HFFc6 (cell line): ENCODE measurements at regions not wholly inside any gene's neighbourhood (a gene's known extent, or its start where the extent isn't known, plus 50 kb on each side); places are given as distances from the start of the nearest gene placed in this dataset.

Experiments
- DNase-seq: peaks from one replicate; pipeline ENCODE4 v3.0.0-alpha.2; 2018
- H3K27ac Mint-ChIP-seq: 2 replicates; pipeline ENCODE4 v1.8.0; 2020; ENCODE audit warnings: mild to moderate bottlenecking, mixed read lengths
- H3K27me3 Mint-ChIP-seq: 2 replicates; pipeline ENCODE4 v1.8.0; 2021; ENCODE audit warnings: mild to moderate bottlenecking, moderate library complexity, mixed read lengths; ENCODE audit not compliant: insufficient read depth
- H3K36me3 Mint-ChIP-seq: 2 replicates; pipeline ENCODE4 v1.8.0; 2021; ENCODE audit warnings: low read depth, mixed read lengths
- H3K4me1 Mint-ChIP-seq: 2 replicates; pipeline ENCODE4 v1.8.0; 2020; ENCODE audit warnings: low read depth, mixed read lengths
- H3K4me3 Mint-ChIP-seq: 2 replicates; pipeline ENCODE4 v1.8.0; 2020; ENCODE audit warnings: mild to moderate bottlenecking, moderate library complexity, mixed read lengths
- H3K9me3 Mint-ChIP-seq: 2 replicates; pipeline ENCODE4 v1.8.0; 2020; ENCODE audit warnings: mild to moderate bottlenecking, mixed read lengths
- CTCF ChIP-seq: fragments of 200-600 bp; sonication (generic); IDR thresholded peaks from 2 replicates; pipeline ENCODE4 v1.5.0; 2021; ENCODE audit warnings: antibody characterized with exemption, mild to moderate bottlenecking

GRCh38 chr21:43328958-43329691 is 97.8 kb downstream of the SIK1 start:
- H3K27ac Mint-ChIP-seq, result no peak overlapping the region

GRCh38 chr21:43328185-43328957 is 98.6 kb downstream of the SIK1 start:
- Mint-ChIP-seq H3K27ac (no peak overlapping the region), H3K9me3 (no peaks in the 10 kb centered on the region), H3K27me3 (peaks cover 18% of the 10 kb centered on the region), H3K4me1 (peaks cover 17% of the 10 kb centered on the region), H3K4me3 (no peak overlapping the region), H3K36me3 (no peaks in the 10 kb centered on the region)
- no peak for DNase-seq
- no peak for TF ChIP-seq CTCF

More at GRCh38 chr21:43328958-43329691, 97.8 kb downstream of the SIK1 start:
- H3K9me3 Mint-ChIP-seq, result no peaks in the 10 kb centered on the region
- DNase-seq, result no peak
- no peaks in the 10 kb centered on the region for H3K36me3 Mint-ChIP-seq
- no peak for TF ChIP-seq CTCF
- peaks cover 25% of the 10 kb centered on the region for H3K4me1 Mint-ChIP-seq
- H3K27me3 Mint-ChIP-seq, result peaks cover 21% of the 10 kb centered on the region
- H3K4me3 Mint-ChIP-seq, result no peak overlapping the region

GRCh38 chr21:43325968-43326715 is 100.8 kb downstream of the SIK1 start:
- Mint-ChIP-seq H3K27me3 (peaks cover 21% of the 10 kb centered on the region), H3K4me3 (no peak overlapping the region), H3K36me3 (no peaks in the 10 kb centered on the region), H3K4me1 (no peaks in the 10 kb centered on the region; the same call in 1 of the 2 replicates), H3K9me3 (no peaks in the 10 kb centered on the region), H3K27ac (no peak overlapping the region)
- no peak for TF ChIP-seq CTCF
- no peak for DNase-seq

- Mint-ChIP-seq H3K4me1 (peaks cover 3% of the 10 kb centered on the region), H3K9me3 (no peaks in the 10 kb centered on the region), H3K27ac (no peak overlapping the region), H3K36me3 (no peaks in the 10 kb centered on the region), H3K4me3 (no peak overlapping the region), H3K27me3 (peaks cover 20% of the 10 kb centered on the region)
- TF ChIP-seq CTCF, result no peak
- no peak for DNase-seq
Measured at GRCh38 chr21:43325036-43325435, 101.9 kb downstream of the SIK1 start.

- DNase-seq, result no peak
- Mint-ChIP-seq H3K9me3 (no peaks in the 10 kb centered on the region), H3K27me3 (peaks cover 19% of the 10 kb centered on the region), H3K27ac (no peak overlapping the region), H3K4me1 (peaks cover 8% of the 10 kb centered on the region), H3K36me3 (no peaks in the 10 kb centered on the region), H3K4me3 (no peak overlapping the region)
- TF ChIP-seq CTCF, result no peak
Measured at GRCh38 chr21:43324596-43324995, 102.3 kb downstream of the SIK1 start.
